HG03342 (cell line): ENCODE measurements at regions not wholly inside any gene's neighbourhood (a gene's known extent, or its start where the extent isn't known, plus 50 kb on each side); places are given as distances from the start of the nearest gene placed in this dataset.
"Not testable (repeated sequence)": the region's sequence is repeated elsewhere in the genome, so short reads cannot be mapped to it uniquely, and the experiment has no call there.

Experiments
- ATAC-seq: cut with Tn5 transposase; IDR thresholded peaks from one replicate; pipeline ENCODE4 v1.9.1; 2021; ENCODE audit warnings: mild to moderate bottlenecking, moderate library complexity; ENCODE audit not compliant: unreplicated experiment

DNA sequence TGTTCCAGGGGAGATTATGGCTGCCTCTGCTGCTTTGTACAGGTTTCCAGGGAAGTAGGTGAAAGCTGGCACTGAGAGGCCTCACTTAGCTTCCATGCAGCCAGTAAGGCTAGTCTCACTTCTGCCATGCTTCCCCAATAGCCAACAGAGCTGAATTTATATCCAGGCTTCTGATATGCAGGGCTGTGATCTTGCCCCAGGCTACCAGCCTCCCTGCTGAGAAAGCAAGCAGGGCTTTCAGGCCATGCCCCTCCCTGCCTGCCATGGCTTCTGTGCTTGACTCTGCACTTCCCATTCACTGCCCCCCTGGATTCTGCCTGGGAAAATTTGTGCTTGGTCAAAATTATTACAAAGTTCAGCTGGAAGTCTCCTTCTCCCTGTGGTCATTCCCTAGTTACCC lies 302.1 kb upstream of the FBXO33 start:
- no peak for ATAC-seq

DNA sequence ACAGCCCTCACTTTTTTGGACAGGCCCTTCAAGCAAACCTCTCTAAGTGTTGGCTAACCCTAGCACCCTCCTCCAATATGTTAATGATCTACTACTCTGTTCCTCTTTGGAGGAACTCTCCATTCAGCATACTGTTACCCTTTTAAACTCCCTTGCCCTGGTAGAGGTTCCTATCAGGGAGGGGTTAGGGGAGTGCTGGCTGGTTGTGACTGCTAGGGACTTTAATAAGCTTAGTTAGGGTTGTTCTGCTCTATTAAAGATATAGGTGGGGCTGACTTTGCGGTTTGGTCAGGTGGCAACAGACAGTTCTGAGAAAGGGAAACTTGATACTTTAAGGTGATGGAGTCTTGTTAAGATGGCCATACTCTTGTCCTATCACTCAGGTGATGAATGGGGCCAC lies 301.5 kb upstream of the FBXO33 start:
- no peak for ATAC-seq

DNA sequence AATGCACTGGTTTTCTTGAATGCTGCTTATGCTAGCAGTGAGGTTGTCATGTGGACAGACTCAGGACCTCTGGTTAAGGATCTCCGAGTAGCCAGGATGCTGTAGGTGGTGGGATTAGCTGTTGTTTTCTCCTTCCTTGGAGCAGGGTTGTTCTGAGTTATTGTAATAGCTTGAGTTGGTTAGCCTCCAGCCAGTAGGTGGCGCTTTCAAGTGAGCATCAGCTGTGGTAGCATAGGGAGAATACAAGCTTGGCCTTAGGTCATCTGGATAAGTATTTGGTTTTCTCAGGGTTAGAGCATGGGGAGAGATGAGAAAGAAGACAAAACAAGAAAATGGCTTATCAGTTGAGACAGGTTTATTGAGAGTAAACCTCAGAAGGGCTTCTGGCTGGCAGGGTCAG lies 299.7 kb upstream of the FBXO33 start:
- ATAC-seq: peak; percentile 55

DNA sequence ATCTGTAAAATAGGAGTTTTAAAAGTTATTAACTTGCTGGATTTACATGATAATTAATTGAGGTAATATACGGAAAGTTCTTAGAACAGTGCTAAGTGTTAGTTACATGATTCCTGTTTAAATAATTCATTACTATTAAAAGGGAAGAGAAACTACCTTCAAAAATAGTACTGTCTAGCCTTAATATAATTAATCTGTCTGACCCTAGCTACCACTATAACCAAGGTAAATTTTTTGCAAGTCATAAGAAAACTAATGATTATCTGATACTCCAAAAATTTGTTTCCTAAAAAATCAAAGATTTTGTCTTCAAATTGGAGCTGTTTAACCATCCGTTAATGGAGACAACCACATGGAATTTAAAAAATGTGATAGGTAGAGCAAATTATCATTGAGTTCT lies 294.3 kb upstream of the FBXO33 start:
- ATAC-seq: no peak

DNA sequence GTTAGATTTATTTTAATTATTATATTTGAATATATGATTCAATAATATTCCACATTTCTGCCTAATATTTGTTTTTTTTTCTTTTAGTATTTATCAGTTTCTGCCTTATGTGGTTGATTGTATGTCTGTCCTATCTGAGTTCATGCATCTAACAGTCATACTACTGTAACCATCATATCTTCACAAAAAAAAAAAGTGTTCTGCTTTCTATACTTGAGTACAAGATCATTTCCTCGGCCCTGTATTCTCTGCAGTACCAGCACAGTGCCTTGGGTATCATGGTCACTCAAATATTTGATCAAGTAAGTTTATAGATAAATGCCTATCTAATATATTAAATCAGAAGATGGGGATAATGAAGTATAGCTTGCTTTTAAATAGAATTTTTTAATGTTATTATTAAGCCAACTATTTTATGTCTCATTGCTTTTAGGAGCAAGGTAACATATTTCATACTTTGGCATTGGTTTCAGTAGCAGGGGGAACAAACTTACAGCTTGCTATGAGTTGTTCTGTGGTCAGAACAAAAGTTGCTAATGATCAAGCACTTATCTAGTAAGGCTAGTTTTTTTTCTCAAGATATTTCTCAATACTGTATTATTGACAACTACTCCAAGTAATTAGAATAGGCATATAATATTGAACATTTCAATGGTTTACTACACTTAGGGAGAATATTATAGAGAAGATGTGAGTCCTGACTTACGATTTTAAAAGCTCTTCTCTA lies 290.5 kb upstream of the FBXO33 start:
- no peak for ATAC-seq

DNA sequence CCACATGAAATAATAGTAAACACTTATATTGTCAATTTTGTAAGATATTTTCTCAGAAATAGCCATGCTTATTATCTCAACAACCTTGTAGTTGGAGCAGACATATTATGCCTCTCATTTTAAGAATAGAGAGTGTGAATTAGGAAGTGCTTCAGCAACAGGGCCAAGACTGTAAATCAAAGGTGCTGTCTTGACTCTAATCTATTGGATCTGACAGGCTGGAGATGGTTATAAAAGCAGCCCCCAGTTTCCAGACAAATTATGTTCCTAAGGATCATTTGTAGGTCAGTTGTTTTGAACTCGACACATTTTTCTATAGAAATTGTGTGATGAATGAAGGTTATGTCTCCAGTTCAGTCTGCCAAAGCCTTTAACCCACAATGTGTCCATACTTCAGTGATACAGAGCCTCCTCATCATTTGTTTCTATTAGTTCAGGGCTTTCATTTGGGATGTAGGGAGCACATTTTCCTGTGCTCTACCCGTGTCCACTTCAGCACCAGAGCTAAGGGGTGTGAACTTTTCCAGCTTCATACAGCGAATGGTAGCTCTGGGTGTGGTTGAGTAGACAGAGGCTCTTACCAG lies 284.8 kb upstream of the FBXO33 start:
- no peak for ATAC-seq

DNA sequence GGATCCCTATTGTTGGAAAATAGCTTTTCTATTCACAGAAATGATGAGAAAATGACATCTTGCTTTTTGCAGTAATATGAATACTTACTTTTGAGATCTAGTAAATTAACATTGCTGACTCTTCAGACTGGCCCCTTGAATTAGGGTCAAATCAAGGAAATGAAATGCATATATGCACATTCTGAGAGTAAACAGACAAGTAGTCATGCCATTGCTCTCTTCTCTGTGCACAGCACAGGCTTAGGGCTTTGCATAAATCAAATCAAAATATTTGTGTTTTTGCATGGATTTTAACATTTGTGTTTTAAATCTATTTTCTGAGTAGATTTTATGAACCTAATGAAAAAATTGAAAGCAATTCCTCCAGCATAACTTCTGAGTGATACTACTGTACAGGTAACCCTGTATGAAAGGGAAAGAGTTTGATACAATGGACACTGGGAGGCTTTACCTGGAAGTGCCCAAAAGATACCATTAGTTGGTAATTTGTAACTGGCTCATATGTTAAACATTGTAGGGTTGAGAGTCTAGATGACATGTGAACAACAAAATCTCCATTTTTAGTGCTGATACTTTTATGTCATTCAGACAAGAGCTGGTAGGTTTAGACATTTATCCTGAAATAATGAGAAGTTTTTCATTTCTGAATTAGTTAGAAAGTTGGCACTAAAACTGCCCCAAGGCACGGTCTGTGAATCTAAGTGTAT lies 280.2 kb upstream of the FBXO33 start:
- ATAC-seq: no peak

DNA sequence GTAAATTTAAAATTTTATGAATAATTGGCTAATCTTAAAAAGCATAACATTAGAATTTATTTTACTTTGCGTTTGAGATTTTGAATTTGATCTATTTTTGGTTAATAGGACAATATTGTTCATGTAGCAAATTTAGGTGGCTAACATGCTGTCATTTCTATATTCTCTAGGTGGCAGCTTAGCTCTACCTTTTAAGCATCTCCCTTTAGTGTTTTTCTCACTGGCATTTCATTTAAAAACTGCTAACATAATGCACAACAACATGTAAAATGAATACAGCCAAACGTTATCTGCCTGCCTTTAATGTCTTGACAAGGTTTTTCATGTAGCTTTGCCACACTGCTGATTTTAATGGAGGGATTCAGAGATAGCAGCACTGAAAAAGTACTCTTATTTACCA lies 272.4 kb upstream of the FBXO33 start:
- no peak for ATAC-seq

DNA sequence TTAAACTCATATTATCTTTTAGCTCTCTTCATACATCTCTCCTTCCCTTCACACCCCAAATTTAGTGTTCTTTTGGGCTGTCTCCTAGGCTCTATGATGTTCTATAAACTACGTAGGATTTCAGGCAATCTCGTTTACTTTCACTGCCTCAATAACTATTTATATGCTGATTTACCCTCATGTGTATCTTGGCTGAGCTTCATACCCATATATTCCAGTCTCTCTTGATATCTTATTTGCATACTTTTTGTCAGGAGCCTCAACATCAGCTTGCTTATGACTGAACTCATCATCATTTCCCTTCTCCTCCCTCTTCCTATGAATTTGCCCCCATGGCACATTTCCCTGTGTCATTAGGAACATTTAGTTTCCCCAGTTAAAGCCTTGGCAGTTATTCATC lies 262.1 kb upstream of the FBXO33 start:
- no peak for ATAC-seq

DNA sequence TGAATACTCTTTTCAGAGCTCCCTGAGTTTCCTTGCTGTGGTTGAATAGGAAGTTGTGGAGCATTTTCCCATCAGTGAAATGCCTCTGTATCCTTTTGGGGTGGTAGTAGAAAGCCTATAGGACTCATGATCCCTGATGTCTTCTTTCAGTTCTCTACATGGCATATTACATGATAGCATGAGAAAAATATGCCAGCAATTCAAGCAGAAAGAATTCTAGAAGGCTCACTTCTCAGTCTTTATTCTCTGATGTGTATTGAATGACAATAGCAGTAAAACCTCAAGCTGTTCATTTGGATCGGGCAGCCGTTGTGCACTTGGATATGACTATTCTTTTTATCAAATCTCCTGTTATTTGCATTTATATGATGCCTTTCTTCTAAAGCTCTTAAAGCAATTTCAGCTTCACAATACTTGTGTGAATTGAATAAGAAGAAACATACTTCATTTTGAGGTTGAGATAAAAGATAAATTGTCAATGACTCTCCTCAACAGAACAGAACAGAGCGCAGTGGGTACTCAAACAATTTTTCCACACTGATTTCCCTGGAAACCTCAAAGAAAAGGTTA lies 251.5 kb upstream of the FBXO33 start:
- ATAC-seq: no peak

DNA sequence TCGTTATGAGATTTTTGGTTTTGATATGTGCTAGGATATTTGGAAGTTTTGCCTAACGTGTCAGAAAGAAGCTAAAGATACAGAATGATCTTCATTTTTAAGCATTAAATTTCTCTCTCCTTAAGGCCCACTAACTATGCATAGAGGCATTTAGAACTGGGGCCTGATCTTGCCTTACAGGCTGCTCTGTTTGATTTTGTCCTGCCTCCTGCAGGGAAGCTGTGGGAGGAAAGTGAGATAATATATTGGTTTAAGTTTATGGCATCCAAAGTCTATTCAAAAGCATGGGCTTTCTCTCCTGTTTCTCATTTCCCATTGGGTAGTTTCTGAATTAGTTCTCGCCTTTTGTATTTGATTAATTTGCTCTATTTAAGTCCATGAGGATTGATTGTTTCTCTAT lies 250.3 kb upstream of the FBXO33 start:
- ATAC-seq: no peak

DNA sequence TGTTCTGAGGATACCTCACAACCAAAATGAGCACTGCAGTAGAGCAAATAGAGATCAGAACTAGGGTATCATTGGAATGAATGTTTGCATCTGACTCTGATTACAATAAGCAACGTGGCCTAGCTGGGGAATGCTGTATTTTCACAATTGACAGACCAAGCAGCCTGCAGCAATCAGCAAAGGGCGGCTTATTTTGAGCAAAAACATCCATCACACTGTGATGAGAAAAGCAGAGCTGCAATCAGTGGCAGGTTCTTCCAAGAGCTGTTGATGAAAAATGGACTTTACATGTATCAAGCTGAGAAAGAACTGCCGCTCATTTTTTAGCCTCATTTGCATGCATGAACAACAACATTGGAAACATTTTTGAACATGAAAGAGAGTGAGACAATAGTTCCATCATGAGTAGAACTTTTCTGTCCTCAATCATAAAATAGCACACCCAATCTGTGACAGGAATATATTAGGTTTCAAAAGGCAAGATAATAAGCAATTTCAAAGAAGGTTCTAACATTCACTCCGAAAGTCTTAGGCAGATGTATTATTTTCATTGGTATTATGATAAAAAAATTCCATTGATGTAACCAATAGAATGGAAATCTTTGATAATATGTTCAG lies 249.7 kb upstream of the FBXO33 start:
- ATAC-seq: no peak

DNA sequence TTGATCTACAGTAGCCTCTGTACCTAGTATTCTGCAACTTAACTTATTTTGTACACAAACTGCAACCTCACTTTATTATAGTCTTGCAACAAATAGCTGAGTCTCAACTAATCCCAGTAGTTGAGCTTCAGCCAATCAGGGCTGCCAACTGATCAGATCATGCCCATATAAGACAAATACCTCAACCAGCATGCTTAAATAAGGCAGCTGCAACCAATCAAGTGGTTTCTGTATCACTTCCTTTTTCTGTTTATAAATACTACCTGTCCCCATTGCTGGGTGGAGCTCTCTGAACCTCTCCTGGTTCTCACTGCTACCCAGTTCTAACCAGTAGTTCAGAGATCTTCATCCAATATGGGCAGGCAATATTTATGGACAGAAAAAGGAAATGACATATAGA lies 248.5 kb upstream of the FBXO33 start:
- peak; percentile 92 for ATAC-seq

DNA sequence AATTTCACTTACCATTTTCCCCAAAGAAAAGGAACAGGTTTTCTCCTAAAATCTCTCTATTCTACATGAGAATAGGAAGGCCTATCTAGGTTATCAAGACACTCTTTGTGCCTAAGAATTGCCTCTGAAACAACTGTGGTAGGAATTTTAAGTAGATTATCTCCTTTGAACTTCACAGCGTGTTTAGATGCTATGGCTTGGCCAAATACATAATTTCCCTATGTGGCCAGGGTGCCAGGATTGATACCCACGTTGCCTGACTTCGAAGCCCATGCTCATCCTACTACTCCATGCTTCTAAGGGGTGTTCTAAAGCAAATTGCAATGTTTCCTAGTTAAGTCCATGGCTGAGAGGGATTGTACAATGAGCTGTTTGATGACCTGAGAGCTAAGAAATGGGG lies 241.5 kb upstream of the FBXO33 start:
- no peak for ATAC-seq

DNA sequence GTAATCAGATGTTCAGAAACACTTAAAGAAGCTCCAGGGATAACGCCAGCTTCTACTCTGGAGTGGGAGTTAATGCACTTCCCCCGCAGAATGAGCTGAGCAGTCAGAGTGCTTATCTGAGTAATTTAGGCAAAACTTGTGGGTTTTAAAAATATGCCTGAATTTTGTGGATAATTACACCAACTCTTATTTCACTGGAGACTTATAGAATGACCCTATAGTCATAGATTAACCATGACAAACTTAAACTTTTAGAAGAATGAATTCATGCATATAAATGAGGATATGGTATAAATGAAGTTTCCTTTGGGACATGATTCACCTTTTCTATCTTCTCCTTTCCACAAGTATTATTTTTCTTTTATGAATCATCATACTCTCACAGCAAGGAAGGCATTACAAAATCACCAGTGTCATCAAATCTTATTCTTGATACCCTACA lies 241.1 kb upstream of the FBXO33 start:
- ATAC-seq: no peak

DNA sequence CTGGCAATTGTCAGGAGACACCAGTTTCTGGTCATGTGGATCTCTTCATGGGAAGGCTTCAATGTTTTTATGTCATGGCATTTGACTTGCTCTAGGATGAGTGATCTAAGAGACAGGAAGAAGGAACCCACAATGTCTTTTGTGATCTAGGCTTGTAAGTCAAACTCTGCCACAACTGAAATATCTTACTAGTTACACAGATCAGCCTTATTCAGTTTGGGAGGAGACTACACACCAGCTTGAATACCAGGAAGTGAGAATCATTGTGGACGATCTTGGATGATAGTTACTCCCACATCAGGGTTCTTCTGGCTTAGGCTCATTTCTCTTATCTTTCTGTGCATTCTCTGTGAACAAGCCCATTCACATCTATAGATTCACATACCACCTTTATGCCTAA lies 236.2 kb upstream of the FBXO33 start:
- no peak for ATAC-seq

DNA sequence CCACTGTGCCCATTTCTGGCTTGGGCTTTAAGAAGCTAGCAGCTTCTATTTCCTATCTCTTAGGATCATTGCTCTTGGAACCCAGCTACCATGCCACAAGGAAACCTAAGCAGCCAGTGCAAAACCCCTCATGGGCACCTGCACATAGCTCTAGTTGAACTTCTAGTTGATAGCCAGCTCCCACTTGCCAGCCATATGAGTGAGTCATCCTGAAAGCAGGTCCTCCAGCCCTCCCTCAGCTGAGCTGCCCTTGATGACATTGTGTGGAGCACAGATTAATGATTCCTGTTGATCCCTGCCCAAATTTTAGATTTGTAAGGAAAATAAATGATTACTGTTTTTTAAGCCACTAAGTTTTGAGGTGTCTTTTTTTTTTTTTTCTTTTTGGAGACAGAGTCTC lies 234.2 kb upstream of the FBXO33 start:
- no peak for ATAC-seq

DNA sequence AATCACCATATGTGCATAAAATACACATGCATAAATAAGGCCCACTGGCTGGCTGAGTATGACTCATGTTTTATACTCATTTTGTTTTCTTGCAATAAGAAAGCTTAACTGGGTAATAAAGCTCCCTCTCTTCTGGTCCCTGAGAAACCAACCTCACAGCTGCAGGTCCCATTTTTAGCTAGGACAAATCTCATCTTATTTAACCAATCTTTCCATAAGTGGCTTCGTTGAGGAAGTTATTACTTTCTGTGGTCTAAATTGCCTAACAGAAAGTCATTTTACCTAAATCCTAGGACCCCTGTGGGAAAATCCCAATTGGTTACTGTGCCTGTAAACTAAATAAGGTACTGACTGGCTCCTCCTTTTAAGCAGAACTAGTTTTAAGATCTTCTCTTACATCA lies 232.8 kb upstream of the FBXO33 start:
- ATAC-seq: no peak

DNA sequence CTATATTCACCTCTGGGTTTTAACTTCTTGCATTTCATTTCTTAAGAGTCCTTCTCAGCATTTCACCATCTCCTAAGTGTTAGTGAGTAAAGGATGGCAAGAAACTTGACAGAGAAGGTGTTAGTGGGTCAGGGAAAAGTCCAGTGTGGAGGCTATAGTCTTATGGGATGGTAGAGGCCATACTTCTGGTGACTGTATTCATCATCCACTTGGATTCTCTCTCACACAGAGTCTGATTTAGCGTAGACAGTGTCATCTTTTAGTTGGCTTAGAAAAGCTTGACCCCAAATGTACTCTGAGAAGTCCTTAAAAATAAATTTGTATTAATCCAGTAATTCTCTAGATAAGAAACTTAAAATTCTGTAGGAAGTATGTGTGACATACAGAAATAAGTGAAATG lies 232.4 kb upstream of the FBXO33 start:
- no peak for ATAC-seq

DNA sequence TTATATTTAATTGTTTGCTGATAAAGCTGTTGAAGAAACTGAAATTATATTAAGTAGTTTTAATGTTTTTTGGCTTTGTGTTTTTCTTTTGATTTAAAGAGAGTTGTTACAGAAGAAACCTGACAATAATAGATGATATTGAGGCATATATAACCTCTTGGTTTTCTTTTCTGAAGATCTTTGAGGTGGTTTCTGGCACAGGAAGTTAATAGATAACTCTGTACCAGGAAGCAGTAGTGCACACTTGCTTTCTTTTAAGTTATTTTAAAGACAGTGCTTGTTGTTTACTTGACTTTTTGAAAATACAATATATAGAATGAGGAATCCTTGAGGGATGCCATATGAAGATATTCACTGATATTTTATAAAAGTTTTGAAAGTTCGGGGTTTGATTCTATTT lies 209.0 kb upstream of the FBXO33 start:
- no peak for ATAC-seq

DNA sequence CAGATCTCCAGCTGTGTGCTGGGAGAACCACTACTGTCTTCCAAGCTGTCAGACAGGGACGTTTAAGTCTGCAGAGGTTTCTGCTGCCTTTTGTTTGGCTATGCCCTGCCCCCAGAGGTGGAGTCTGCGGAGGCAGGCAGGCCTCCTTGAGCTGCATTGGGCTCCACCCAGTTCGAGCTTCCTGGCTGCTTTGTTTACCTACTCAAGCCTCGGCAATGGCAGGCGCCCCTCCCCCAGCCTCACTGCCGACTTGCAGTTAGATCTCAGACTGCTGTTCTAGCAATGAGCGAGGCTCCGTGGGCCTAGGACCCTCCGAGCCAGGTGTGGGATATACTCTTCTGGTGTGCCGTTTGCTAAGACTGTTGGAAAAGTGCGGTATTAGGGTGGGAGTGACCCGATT lies 206.8 kb upstream of the FBXO33 start:
- not testable (repeated sequence) for ATAC-seq

DNA sequence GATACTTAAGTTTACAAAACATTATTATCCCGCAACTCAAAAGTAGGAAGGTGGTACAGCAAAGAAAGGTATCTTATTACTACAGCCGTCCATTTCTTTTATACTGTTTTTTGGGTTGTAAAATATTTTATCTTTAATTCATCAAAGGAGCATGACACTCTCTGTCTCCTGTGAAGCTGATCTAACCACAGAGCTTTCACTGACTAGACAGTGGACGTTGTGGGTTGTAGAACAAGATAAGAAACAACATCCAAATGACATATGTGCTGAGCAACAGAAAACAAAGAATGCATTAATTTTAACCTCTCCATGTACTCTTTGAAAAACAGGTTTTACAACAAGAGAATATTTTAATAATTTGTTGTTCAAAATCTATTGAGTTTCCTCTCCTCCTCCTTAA lies 195.9 kb upstream of the FBXO33 start:
- no peak for ATAC-seq
